GM12865 (cell line): ENCODE measurements at regions not wholly inside any gene's neighbourhood (a gene's known extent, or its start where the extent isn't known, plus 50 kb on each side); places are given as distances from the start of the nearest gene placed in this dataset.

Experiments
- DNase-seq: peaks from one replicate; pipeline ENCODE4 v3.0.0; 2010; ENCODE audit warnings: low read depth
- H3K4me3 ChIP-seq: 2 replicates; pipeline ENCODE4 v1.5.1; 2011; ENCODE audit warnings: mild to moderate bottlenecking, low read depth, low read length, control low read depth
- TF ChIP-seq, protein P1 (sequence below): IDR thresholded peaks from 2 replicates; pipeline ENCODE4 v1.5.1; 2011; ENCODE audit warnings: low read length, control low read depth, low read depth, inconsistent platforms; ENCODE audit not compliant: insufficient read depth; ENCODE audit errors: missing control alignments

DNA sequence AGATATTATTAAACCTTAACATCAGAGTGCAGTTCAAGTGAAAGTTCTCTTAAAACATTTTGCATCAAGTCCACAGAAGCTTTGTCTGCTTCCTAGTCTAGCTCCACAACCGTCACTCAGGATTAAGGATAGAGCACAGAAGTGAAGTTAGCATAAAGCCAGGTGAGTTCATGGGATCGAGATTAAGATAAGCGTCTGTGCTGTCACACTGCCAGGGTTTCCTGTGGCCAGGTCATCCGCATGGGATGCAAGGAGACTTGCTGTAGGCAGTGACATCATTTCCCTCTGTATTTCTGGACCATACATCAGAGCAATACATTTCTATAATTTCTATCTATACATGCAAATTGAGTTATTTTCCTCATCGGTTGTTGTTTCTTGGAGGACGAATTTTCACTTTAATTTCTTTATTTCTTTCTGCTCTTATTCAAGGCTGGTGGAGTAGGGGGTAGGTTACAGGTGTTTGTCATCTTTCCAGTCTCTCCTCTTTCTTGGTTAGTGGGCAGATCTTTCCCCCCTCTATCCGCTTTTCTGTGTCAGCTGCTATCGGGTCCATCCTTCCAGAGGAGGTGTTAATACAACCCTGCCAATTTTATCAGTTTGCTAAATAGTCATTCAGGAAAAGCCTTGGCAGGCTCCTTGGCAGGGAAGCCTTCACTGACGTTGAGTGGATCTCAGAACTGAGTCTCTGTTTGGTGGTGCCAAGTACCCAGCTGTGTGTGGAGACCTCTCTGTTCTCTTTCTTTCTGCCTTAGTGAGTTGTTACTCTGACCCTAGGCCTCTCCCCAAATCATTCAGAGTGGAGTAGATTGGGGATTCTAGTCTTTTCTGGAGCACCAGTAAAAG lies 307.6 kb upstream of the MAP3K7 start:
- no peak overlapping the region for H3K4me3 ChIP-seq
- DNase-seq, result no peak
- TF ChIP-seq, protein P1, sequence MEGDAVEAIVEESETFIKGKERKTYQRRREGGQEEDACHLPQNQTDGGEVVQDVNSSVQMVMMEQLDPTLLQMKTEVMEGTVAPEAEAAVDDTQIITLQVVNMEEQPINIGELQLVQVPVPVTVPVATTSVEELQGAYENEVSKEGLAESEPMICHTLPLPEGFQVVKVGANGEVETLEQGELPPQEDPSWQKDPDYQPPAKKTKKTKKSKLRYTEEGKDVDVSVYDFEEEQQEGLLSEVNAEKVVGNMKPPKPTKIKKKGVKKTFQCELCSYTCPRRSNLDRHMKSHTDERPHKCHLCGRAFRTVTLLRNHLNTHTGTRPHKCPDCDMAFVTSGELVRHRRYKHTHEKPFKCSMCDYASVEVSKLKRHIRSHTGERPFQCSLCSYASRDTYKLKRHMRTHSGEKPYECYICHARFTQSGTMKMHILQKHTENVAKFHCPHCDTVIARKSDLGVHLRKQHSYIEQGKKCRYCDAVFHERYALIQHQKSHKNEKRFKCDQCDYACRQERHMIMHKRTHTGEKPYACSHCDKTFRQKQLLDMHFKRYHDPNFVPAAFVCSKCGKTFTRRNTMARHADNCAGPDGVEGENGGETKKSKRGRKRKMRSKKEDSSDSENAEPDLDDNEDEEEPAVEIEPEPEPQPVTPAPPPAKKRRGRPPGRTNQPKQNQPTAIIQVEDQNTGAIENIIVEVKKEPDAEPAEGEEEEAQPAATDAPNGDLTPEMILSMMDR, result no peak

DNA sequence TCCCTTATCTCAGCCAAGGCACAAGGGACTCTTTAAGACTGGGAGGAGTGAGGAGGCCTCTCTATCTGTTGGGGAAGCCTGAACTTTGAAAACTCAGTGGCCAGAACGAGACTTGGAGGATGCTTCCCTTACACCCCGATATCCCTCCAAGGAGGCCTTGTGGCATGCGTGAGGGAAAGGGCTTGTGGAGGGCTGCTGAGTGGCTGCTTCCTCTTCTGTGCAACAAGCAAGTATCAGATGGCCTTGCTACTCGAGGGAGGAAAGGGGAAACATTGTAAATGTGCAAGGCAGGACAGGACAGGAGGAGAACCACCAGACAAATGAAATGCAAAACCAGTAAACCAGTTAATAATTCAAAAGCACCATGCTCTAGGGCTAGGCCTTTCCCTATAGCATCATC lies 306.5 kb upstream of the MAP3K7 start:
- H3K4me3 ChIP-seq, result no peak overlapping the region
- no peak for DNase-seq
- TF ChIP-seq, protein P1, result no peak

DNA sequence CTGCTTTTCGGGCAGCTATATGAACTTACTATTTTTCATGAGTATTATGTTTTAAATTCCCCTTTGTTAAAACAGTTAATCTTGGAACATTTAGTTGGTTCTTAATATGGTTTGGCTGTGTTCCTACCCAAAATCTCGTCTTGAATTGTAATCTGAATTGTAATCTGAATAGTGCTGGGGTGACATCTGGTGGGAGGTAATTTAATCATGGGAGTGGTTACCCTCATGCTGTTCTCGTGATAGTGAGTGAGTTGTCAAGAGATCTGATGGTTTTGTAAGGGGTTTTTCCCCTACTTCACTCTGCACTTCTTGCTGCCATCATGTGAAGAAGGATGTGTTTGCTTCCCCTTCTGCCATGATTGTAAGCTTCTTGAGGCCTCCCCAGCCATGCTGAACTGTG lies 305.4 kb upstream of the MAP3K7 start:
- DNase-seq, result no peak
- TF ChIP-seq, protein P1, result no peak
- H3K4me3 ChIP-seq, result no peak overlapping the region

DNA sequence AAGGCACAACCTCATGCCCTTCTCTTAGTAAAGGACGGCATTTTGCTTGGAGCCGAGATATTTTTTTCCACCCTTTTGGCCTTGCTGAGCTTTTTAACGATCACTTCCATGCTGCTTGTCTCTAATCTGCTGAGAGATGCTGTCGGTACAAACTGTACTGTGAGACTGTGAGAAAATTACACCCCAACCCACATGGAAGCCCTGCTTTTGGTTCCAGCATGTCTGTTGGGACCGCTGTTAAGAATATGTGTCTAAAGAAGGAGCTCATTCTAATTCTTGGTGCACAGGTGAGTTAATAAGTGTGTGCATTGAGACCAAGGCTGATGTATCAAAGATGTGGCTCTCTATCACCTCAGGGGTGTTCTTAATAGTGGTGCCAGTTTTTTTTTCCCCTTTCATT lies 304.5 kb upstream of the MAP3K7 start:
- no peak overlapping the region for H3K4me3 ChIP-seq
- no peak for DNase-seq
- TF ChIP-seq, protein P1, result no peak

DNA sequence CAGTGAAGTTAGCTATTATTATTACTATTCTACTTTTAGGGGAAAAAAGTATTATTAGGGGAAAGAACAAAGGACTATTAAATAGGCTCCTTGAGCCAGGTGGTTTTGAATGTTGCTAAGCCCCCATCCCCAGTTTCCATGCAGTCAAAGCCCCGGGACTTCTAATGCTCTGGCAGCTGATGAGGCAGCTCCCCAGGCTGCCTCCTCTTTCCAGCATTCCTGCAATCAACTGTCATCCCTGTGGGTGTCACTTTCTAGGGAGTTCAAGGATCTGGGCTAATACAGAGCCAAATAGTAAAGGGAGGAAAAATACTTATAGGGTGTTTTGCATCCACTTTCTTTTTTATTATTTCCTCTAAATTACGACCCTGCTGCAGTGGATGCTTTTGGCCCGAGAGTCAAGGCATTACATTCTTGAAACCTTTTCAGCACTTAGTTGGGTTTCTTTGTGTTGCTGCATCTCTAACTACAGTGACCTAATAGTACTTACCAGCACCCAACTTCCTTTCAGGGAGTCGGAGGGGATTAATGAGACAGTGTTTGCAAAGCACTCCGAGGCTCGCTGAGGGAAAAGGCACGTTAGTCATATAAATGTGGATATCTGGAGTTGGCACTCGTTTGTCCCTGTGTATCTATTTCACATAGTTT lies 303.9 kb upstream of the MAP3K7 start:
- DNase-seq, result no peak
- H3K4me3 ChIP-seq, result no peak overlapping the region
- TF ChIP-seq, protein P1, result no peak

DNA sequence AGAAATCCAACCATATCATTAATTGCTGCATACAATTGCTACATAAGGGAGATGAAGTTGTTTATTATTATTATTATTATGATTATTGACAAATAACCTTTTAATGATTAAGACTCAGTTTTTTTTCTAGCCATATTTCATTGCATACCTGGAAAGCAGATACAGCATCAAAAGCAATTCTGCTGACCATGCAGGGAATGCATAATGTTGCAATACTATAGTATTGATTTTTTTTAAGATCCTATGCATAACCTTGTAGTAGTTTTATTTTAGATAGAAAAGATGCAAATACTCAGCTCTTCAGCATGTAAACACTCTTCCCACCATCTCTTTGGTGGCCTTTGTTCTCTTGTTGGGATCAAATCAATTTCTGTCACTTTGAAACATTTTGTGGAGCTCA lies 300.9 kb upstream of the MAP3K7 start:
- DNase-seq, result no peak
- TF ChIP-seq, protein P1, result no peak

More for the DNA sequence above, 300.9 kb upstream of the MAP3K7 start:
- H3K4me3 ChIP-seq, result no peak overlapping the region
